Gastrocnemius medialis (tissue), 4 donors: ENCODE measurements at regions not wholly inside any gene's neighbourhood (a gene's known extent, or its start where the extent isn't known, plus 50 kb on each side); places are given as distances from the start of the nearest gene placed in this dataset.

Experiments
- CTCF ChIP-seq, 5 experiments: fragments of 450-650 bp in 3 of 5; fragments of 200-600 bp in 2 of 5; sonication (generic) in 2 of 5; IDR thresholded peaks in 4 of 5; conservative IDR thresholded peaks in 1 of 5; 1 replicate in 4 of 5; 2 replicates in 1 of 5; pipeline ENCODE4 v1.5.1; 2016 to 2019; ENCODE audit warnings: antibody characterized with exemption in 5 of 5, mild to moderate bottlenecking in 3 of 5, moderate library complexity in 3 of 5
- POLR2A ChIP-seq, 2 donors: fragments of 450-650 bp; IDR thresholded peaks; one replicate each; pipeline ENCODE4 v1.6.1; 2017; ENCODE audit warnings: antibody characterized with exemption in 2 of 2, mild to moderate bottlenecking in 2 of 2, moderate library complexity in 2 of 2

GRCh38 chr4:38279650-38280322, 319.6 kb downstream of the PTTG2 start:
- TF ChIP-seq CTCF (IDR thresholded peaks at IDR 0.05 in 4 of 5, conservative IDR thresholded peaks at IDR 0.05 in 1 of 5) = no peak
- no peak for TF ChIP-seq POLR2A (IDR thresholded peaks at IDR 0.05)
